ENCODE measurements at regions not wholly inside any gene's neighbourhood (a gene's known extent, or its start where the extent isn't known, plus 50 kb on each side); places are given as distances from the start of the nearest gene placed in this dataset.

- DNase-seq, result peak; percentile 86
These were observed 110.7 kb upstream of the RAD23B start for GRCh38 chr9:107172160-107172978.

- DNase-seq, result no peak
These were observed 110.1 kb upstream of the RAD23B start for GRCh38 chr9:107172979-107173347.

GRCh38 chr9:107173422-107174180 lies 109.5 kb upstream of the RAD23B start:
- DNase-seq, result no peak

GRCh38 chr9:107174441-107174840 lies 108.6 kb upstream of the RAD23B start:
- DNase-seq, result no peak

- DNase-seq, result no peak
These were observed 108.0 kb upstream of the RAD23B start for GRCh38 chr9:107175041-107175440.

- no peak for DNase-seq
These were observed 107.2 kb upstream of the RAD23B start for GRCh38 chr9:107175816-107176435.

- peak; percentile 70 for DNase-seq
These were observed 106.5 kb upstream of the RAD23B start for GRCh38 chr9:107176436-107177151.

GRCh38 chr9:107177243-107177839 lies 105.7 kb upstream of the RAD23B start:
- DNase-seq, result no peak

- no peak for DNase-seq
These were observed 105.2 kb upstream of the RAD23B start for GRCh38 chr9:107177857-107178256.

- no peak for DNase-seq
These were observed 104.8 kb upstream of the RAD23B start for GRCh38 chr9:107178293-107178692.

GRCh38 chr9:107180206-107180605 lies 102.9 kb upstream of the RAD23B start:
- DNase-seq, result no peak

GRCh38 chr9:107183176-107183575 lies 99.9 kb upstream of the RAD23B start:
- no peak for DNase-seq

GRCh38 chr9:107188376-107188775 lies 94.7 kb upstream of the RAD23B start:
- no peak for DNase-seq

- DNase-seq, result no peak
These were observed 92.8 kb upstream of the RAD23B start for GRCh38 chr9:107190061-107190935.

- DNase-seq, result no peak
These were observed 92.2 kb upstream of the RAD23B start for GRCh38 chr9:107190936-107191290.

GRCh38 chr9:107193251-107193650 lies 89.8 kb upstream of the RAD23B start:
- no peak for DNase-seq

GRCh38 chr9:107198718-107199117 lies 84.4 kb upstream of the RAD23B start:
- no peak for DNase-seq

GRCh38 chr9:107208121-107208520 lies 75.0 kb upstream of the RAD23B start:
- no peak for DNase-seq

- DNase-seq, result no peak
These were observed 72.3 kb upstream of the RAD23B start for GRCh38 chr9:107210775-107211174.

GRCh38 chr9:107211284-107211923 lies 71.7 kb upstream of the RAD23B start:
- DNase-seq, result no peak

- no peak for DNase-seq
These were observed 70.5 kb upstream of the RAD23B start for GRCh38 chr9:107212613-107213012.
